Thyroid gland (tissue), 4 donors: ENCODE measurements at regions not wholly inside any gene's neighbourhood (a gene's known extent, or its start where the extent isn't known, plus 50 kb on each side); places are given as distances from the start of the nearest gene placed in this dataset.

ENCODE experiments used
- DNase-seq, 2 donors: peaks; one replicate each; pipeline ENCODE4 v3.0.0-alpha.2; 2019
- H3K27ac ChIP-seq, 3 donors: fragments of 200-600 bp; sonication (generic); 1 replicate in 2 of 3; 2 replicates in 1 of 3; pipeline ENCODE4 v1.5.1; 2016 to 2019; ENCODE audit warnings: mild to moderate bottlenecking in 1 of 3, moderate library complexity in 1 of 3
- H3K27me3 ChIP-seq: fragments of 200-600 bp; sonication (generic); one replicate; pipeline ENCODE4 v1.5.1; 2019
- H3K36me3 ChIP-seq, 2 donors: fragments of 200-600 bp; sonication (generic); one replicate each; pipeline ENCODE4 v1.5.1; 2016 to 2019
- H3K4me1 ChIP-seq, 2 donors: fragments of 200-600 bp; sonication (generic); one replicate each; pipeline ENCODE4 v1.5.1; 2017 to 2019
- H3K4me3 ChIP-seq, 3 donors: fragments of 200-600 bp; sonication (generic); replicated peaks in 1 of 3; 1 replicate in 2 of 3; 2 replicates in 1 of 3; pipeline ENCODE4 v1.5.1; 2016; ENCODE audit warnings: mild to moderate bottlenecking in 1 of 3
- H3K9me3 ChIP-seq: fragments of 200-600 bp; sonication (generic); one replicate; pipeline ENCODE4 v1.5.1; 2017
- POLR2A ChIP-seq, 2 donors: fragments of 450-650 bp; IDR thresholded peaks; one replicate each; pipeline ENCODE4 v1.6.1; 2017; ENCODE audit warnings: antibody characterized with exemption in 2 of 2, mild to moderate bottlenecking in 2 of 2, moderate library complexity in 1 of 2
- WGBS, 2 donors: methylation state at CpG; one replicate each; pipeline ENCODE4 v1.1.5; 2017; 5-methylcytosine and 5-hydroxymethylcytosine counted together
- intact Hi-C: fragments of 100-400 bp; cut with DNase I; formaldehyde crosslinking; loops from one replicate; pipeline ENCODE4 v1.15.1; 2023
- TF ChIP-seq, protein P1 (sequence below), 6 experiments: fragments of 200-600 bp in 3 of 6; fragments of 450-650 bp in 3 of 6; sonication (generic) in 3 of 6; IDR thresholded peaks; one replicate each; pipeline ENCODE4 v1.5.1; 2016 to 2019; ENCODE audit warnings: antibody characterized with exemption in 6 of 6, mild to moderate bottlenecking in 2 of 6, inconsistent platforms in 1 of 6, moderate library complexity in 1 of 6

DNA sequence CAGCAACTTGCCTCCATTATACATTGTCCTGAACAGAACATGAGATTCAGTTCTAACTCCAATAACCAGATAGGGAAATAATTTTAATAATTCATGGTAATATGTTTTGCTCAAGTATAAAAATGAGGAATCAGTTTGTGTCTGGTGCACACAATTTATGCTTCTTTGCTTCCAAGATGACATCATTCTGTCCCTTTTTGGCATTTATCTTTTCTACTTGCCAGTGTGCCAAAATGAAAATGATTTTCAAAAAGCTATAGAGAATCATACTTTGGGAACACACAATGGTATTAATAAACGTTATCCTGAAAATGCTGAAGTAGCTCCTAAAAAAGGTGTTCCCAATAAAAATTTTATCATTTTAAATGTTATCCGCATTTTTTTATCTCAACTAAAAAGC lies 519.0 kb downstream of the CAAP1 start:
- Histone ChIP-seq H3K4me3 (no peak overlapping the region), H3K27me3 (no peaks in the 10 kb centered on the region), H3K36me3 (no peaks in the 10 kb centered on the region), H3K9me3 (no peaks in the 10 kb centered on the region), H3K27ac (no peak overlapping the region), H3K4me1 (no peaks in the 10 kb centered on the region)
- TF ChIP-seq POLR2A (IDR thresholded peaks at IDR 0.05): no peak
- TF ChIP-seq, protein P1, sequence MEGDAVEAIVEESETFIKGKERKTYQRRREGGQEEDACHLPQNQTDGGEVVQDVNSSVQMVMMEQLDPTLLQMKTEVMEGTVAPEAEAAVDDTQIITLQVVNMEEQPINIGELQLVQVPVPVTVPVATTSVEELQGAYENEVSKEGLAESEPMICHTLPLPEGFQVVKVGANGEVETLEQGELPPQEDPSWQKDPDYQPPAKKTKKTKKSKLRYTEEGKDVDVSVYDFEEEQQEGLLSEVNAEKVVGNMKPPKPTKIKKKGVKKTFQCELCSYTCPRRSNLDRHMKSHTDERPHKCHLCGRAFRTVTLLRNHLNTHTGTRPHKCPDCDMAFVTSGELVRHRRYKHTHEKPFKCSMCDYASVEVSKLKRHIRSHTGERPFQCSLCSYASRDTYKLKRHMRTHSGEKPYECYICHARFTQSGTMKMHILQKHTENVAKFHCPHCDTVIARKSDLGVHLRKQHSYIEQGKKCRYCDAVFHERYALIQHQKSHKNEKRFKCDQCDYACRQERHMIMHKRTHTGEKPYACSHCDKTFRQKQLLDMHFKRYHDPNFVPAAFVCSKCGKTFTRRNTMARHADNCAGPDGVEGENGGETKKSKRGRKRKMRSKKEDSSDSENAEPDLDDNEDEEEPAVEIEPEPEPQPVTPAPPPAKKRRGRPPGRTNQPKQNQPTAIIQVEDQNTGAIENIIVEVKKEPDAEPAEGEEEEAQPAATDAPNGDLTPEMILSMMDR (IDR thresholded peaks at IDR 0.05): no peak
- intact Hi-C loops: no loop called here
- WGBS, 2 donors: 82 to 85% methylated on average over 2 of the region's 2 CpGs
- DNase-seq: no peak

DNA sequence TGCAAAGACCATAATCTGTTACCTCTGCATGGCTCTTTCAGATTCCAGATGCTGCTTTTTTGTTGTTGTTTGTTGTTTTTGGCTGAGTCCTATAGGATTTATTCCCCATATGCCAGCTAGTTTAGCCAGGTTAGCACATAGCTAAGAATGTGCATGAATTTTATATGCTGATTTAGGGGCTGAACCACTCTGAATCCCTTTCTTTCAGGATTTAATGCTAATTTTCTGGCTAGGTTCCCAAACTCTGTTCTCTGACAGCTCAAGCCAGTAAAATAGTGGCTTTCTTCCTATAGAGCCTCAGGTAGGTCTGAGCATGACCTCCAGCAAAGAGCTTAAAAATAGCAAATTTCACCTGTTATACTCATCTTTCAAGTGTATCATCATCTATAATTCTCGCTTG lies 521.4 kb downstream of the CAAP1 start:
- Histone ChIP-seq H3K36me3 (no peaks in the 10 kb centered on the region), H3K4me3 (no peak overlapping the region), H3K27ac (no peak overlapping the region), H3K4me1 (no peaks in the 10 kb centered on the region), H3K9me3 (no peaks in the 10 kb centered on the region), H3K27me3 (no peaks in the 10 kb centered on the region)
- no peak for DNase-seq
- TF ChIP-seq POLR2A (IDR thresholded peaks at IDR 0.05): no peak
- TF ChIP-seq, protein P1 (IDR thresholded peaks at IDR 0.05): no peak
- intact Hi-C loops: no loop called here
- 90 to 95% methylated on average over 1 of the region's 1 CpG for WGBS, 2 donors

DNA sequence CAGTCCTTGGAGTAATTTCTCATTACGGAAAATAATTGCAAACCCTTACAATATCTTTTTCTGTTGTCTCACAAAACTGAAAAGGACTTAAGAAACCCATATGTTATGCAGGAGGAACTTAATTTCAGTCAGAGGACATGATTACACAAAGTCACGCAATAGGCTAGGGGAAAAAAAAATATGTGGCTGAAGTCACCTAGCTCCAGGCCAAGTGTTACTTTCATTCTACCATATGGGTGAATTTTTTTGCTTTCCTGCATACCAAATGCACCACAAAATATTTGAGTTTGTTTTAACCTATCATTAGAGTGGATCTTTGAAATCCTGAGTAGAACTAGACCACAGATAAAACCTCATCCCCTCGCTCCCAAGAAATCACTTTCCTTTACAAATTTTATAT lies 523.5 kb downstream of the CAAP1 start:
- Histone ChIP-seq H3K4me3 (no peak overlapping the region), H3K27ac (no peak overlapping the region), H3K9me3 (no peaks in the 10 kb centered on the region), H3K4me1 (no peaks in the 10 kb centered on the region), H3K36me3 (no peaks in the 10 kb centered on the region), H3K27me3 (no peaks in the 10 kb centered on the region)
- DNase-seq: no peak
- 94 to 96% methylated on average over 3 of the region's 3 CpGs for WGBS, 2 donors
- intact Hi-C loops: no loop called here
- no peak for TF ChIP-seq POLR2A (IDR thresholded peaks at IDR 0.05)
- TF ChIP-seq, protein P1 (IDR thresholded peaks at IDR 0.05): no peak

DNA sequence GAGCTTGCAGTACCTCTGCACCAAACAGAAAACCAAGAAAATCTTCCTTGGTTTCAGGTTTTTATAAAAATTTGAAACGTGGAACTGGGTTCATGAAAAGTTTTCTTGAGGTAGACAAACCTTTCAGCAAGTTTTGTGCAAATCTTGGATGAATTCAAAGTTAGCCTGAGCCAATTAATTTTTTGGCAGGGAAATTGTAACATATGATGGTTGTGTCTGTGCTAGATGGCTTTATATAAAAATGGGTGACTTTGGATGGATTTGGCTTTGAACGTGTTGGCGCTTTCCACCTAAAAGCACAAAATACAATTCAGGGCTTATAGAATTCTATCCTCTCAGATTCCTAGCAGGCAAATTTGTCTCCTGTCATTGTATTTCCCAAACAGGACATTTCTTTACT lies 524.4 kb downstream of the CAAP1 start:
- H3K4me3 ChIP-seq: no peak overlapping the region

DNA sequence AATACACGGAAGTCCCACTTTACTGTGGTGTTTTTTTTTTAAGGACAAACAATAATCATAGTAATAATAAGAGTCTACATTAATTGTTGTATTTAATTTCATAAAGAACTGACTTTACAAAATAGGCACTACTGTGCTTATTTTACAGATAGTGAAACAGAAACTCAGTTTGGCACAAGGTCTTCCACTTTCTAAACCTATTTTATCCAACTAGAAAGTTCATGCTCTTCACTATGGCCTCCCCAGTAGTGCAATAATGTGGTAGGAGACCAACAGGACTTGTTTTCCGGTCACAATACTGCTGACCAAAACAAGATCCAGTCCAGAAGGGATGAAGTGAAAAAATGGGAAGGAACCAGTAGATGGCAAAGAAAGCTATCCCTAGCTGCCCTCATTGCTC lies 531.6 kb downstream of the CAAP1 start:
- TF ChIP-seq, protein P1 (IDR thresholded peaks at IDR 0.05): no peak
- TF ChIP-seq POLR2A (IDR thresholded peaks at IDR 0.05): no peak
- 87 to 89% methylated on average over 2 of the region's 2 CpGs for WGBS, 2 donors
- Histone ChIP-seq H3K27ac (no peak overlapping the region), H3K9me3 (no peaks in the 10 kb centered on the region), H3K4me1 (peaks cover 20 to 28% of the 10 kb centered on the region in 2 donors), H3K36me3 (no peaks in the 10 kb centered on the region), H3K27me3 (no peaks in the 10 kb centered on the region), H3K4me3 (no peak overlapping the region)
- intact Hi-C loops: no loop called here
- DNase-seq: no peak

More for the DNA sequence above, 524.4 kb downstream of the CAAP1 start:
- no peaks in the 10 kb centered on the region for H3K4me1 ChIP-seq
- no peaks in the 10 kb centered on the region for H3K27me3 ChIP-seq
- no peak for DNase-seq
- TF ChIP-seq POLR2A (IDR thresholded peaks at IDR 0.05): no peak
- TF ChIP-seq, protein P1 (IDR thresholded peaks at IDR 0.05): no peak
- WGBS, 2 donors: 85 to 92% methylated on average over 3 of the region's 3 CpGs
- no peaks in the 10 kb centered on the region for H3K36me3 ChIP-seq
- no peak overlapping the region for H3K27ac ChIP-seq
- no peaks in the 10 kb centered on the region for H3K9me3 ChIP-seq
- intact Hi-C loops: no loop called here
